Activated T-cell treated with anti-CD3 and anti-CD28 coated beads for 4 hours (primary cell): ENCODE measurements at regions not wholly inside any gene's neighbourhood (a gene's known extent, or its start where the extent isn't known, plus 50 kb on each side); places are given as distances from the start of the nearest gene placed in this dataset.
"Not testable (repeated sequence)": the region's sequence is repeated elsewhere in the genome, so short reads cannot be mapped to it uniquely, and the experiment has no call there.

Experiments used
- DNase-seq: peaks from one replicate; pipeline ENCODE4 v3.0.0-alpha.2; 2020

DNA sequence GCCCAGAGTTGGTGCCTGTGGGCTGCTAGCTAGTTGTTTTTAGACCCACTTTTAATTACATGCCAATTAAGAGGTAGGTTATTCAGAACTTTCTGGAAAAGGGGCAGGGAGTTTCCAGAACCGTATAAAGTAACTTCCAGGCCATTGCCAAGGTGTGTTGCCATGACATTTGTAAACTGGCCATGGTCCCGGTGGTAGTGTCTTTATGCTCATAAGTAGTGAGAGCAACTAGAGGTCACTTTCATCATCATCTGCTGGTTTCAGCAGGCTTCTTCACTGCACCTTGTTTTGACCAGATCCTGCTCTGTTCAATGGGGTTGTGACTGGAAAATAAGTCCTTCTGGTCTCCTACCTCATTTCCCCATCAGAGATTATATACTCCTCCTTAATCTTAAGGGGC is 207.0 kb downstream of the FAM72C start:
- not testable (repeated sequence) for DNase-seq

DNA sequence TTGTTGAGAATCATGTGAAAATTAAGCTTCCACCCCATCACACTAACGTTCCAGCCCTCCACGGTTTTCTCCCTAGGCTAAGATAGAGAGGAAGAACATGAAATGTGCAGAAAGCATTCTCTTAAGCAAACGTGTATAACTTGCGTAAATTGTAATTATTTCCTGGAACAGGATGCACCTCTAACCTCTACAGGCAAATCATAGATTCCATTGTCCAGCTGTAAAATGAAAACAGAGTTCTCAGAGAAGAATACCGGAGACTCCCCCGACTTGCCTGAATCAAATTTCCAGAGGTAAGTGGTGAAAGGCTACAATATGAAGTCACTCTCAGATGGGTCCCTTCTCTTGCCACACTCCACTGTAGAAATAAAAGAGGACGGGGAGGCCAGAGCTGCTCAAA is 211.4 kb downstream of the FAM72C start:
- not testable (repeated sequence) for DNase-seq

DNA sequence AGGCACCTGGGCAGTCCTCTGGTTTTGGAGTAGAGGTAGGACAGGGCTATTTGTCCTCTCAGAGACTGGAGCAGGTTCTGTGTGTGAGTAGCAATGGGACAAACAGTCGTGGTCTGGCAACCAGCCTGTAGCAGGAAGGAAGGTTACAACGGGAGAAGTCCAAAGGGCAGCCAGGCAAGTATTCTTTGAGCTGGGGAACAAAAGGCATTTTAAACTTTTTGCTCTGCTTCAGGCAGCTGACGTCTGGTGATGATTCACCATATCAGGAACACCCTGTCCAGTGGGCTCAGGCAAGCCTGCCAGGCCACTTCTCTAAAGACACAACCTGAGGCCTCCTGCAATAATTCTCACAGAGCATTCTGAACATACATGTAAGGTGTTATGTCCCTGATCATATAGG is 215.8 kb downstream of the FAM72C start:
- not testable (repeated sequence) for DNase-seq

DNA sequence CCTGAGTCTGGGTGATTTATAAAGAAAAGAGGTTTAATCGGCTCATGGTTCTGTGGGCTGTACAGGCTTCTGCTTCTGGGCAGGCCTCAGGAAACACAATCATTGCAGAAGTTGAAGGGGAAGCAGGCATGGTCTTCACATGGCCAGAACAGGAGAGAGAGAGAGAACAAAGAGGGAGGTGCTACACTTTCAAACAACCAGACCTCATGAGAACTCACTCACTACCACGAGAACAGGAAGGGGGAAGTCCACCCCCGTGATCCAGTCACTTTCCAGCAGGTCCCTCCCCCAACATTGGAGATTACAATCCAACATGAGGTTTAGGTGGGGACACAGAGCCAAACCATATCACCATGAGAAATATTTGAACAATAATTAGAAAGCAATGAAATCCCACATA is 222.9 kb downstream of the FAM72C start:
- no peak for DNase-seq

DNA sequence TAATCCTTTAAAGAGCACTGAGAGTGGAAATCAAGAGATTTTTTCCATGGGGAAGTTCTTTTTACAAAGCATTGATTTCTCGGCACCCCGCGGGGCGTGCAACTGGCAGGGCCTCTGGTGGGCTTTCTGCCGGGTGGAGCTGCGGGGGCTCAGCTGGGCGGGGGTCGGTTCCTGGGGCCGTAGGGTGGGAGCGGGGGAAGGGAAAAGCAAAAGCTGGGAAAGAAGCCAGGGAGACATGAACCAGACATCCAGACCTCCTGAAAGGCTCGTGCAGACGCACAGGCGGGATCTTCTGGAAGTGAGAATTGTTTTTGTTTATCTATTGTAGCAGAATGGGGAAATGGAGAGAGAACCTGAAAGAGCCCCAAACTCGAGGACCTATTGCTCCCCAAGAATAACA is 235.2 kb downstream of the FAM72C start:
- DNase-seq = no peak

DNA sequence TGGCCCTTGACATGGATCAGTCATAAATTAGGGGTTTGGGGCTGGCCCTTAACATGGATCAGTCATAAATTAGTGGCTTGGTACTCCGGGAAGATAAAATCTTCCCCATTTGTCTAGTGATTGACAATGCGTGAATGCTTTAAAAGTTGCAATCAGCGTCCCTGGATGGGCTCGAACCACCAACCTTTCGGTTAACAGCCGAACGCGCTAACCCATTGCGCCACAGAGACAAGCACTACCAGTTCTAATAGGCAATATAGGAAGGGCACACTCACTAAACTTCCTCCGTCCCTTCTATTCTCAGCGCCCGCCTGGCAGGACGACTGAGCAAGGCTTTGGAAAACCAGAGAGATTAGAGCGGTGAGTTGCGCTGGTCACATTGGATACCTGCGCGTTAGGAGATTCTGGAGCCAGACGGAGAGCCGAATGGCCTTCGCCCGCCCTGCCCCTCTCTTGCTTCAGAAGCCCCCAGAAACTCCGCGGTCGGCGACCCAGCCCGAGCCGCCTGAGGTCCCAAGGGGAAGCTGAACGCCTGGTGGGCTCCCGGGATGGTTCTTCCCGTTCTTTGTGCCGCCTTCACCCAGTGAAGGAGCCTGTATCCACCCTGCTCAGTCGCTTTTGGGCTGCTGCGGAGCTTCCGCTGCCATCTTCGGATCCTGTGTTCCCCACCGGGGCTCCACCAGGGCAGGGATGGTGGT is 235.9 kb downstream of the FAM72C start:
- DNase-seq = no peak

DNA sequence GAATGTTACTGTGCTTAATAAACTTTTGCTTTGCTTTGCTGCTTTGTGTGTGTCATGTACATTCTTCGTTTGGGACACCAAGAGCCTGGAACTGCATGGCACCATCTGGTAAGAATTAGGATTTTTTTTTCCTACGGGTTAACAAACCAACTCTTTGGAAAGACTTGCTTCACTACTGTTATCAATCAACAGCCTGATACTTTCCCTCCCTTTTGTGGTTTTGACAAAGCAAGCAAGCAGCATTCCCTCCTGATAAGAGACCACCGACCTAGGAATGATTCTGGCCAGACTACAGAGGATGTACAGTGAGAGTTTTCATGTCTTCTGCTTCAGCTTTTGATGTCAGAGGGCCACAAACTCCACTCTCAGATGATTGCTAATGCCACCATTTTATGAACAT is 237.5 kb downstream of the FAM72C start:
- not testable (repeated sequence) for DNase-seq

DNA sequence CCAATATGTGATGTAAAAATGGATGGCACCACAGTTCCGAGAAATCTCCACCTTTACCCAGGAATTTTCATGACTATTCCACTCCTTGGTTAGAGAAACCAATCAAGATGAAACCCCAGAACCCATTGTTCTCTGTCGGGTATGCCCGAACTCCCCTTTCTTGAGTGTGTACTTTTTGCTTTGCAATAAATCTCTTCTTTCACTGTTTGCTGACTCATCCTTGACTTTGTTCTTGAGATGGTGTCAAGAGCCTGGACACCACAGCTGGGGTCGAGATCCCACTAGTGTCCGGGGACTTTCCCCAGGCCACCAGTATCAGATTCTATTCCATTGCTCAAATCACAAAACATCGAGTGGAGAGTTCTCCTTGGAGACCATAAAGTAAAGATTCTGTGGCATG is 240.9 kb downstream of the FAM72C start:
- not testable (repeated sequence) for DNase-seq

DNA sequence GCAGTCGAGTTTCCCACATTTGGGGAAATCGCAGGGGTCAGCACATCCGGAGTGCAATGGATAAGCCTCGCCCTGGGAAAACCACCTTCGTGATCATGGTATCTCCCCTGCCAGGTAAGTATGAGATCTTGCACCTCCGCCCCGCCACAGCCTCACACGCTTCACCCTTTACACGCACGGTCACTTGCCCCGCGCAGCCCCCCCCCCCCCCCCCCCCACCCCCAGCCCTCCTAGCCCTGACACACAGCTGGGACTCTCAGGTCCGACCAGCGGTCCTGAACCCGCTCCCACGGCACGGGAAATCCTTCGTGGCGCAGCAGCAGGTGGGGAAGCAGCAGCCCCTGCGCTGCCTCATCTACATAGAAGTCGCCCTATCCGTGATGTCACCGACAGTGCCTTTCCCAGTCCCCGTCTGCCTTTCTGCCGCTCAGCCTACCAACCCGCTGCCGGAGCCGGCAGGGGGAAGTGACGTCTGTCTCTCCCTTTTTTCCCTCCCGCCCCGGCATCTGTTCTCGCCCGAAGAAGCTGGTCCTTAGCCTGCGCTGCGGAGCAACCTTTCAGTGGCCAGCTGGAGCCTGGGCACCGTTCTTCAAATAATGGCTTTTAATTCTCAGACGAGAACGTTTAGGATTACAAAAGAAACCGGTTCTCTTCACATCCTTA is 242.2 kb downstream of the FAM72C start:
- DNase-seq = not testable (repeated sequence)

DNA sequence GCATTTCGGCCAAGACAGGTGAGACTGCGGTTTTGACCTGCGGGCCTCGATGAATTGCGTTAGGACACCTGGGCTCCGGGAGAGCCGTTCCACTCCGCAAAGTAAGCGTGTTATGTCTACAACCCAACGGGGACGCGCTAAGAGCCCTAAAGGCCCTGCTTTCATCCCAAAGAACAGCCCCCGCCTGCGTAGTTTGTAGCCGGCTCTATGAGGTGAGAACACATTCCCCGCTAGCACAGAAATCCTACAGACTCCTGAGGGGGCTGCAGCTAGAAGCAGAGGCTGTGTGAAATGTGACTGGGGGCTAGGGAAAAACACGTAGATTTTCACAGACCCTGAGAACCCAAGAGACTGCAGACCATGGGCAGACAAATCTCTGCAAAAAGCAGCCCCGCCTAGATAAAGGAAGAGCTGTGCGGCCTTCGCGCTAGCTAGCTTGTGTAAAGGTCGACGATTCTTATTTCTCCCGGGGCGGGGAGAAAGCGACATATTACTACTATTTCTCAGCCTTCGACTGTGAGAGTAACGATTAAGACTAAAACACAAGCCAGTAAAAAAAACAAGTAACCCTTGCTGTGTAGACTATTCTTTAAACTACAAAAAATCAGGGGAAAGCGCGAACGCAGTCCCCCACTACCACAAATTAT is 242.9 kb downstream of the FAM72C start:
- not testable (repeated sequence) for DNase-seq

DNA sequence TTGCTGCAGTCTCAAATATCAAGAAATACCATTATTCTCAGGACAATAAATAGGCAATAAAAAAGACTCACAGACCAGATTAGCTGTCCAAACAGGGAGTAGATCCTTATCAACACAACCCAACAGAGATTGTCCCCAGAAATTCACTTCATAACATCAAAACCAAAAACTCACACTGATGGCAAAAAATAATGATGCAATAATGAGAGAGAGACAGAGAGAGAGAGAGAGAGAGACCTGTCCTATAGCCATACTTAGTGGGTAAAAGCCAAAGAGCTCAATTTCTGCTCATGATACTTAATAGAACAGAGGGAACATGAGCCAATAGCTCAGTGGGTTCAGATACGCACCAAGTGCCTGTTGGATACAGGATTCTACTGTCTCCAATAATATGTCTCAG is 244.5 kb downstream of the FAM72C start:
- no peak for DNase-seq

DNA sequence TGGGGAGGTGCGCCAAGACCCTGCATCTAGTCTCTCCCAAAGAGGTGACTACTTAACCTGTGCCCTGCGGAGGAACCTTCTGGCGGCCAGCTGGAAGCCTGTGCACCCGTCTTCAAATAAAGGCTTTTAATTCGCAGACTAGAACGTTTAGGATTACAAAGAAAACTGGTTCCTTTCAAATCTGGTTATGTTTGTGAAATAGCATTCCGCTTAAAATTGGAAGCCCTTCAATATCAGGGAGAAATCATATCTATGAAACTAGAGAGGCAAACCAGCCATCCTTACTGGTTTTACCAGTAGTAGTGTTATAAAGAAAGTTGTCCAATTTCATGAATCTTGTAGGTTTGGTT is 250.8 kb downstream of the FAM72C start:
- no peak for DNase-seq

DNA sequence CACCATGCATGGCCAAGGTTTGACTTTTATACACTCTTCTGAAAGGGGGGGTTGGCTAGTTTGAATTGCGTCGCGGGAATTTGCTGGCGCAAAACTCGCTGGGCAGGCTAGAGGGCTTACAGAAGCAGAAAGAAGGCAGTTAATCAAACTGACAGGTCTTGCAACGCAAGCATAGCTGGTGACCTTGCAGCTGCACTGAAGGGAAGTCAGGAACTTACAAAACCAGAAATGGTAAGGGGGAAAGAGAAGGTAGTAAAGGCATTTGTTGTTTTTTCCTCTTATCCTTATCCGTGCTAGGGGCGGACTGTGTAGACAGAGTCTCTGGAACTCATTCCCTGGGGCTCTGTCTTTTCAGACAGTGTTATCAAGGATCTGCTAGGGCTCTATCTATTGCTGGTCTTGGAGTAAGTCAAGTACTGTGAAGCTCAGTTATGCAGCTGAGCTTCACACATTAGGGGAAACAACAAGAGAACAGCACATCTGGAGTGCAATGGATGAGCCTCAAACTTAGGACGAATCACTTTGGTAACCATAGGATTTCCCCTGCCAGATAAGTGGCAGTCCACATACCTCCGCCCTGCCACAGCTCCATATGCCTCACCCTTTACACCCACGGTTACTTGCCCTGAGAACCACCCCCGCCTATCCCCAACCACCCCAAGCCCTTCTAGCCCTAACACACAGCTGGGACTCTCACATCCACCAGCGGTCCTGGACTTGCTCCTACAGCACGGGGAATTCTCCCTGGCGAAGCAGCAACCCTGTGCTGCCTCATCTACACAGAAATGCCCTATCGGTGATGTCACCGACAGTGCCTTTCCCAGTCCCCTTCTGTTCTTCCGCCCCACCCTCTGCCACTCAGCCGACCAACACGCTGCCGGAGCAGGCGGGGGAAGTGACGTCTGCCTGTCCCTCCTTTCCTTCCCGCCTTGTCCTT is 251.4 kb downstream of the FAM72C start:
- DNase-seq = no peak

DNA sequence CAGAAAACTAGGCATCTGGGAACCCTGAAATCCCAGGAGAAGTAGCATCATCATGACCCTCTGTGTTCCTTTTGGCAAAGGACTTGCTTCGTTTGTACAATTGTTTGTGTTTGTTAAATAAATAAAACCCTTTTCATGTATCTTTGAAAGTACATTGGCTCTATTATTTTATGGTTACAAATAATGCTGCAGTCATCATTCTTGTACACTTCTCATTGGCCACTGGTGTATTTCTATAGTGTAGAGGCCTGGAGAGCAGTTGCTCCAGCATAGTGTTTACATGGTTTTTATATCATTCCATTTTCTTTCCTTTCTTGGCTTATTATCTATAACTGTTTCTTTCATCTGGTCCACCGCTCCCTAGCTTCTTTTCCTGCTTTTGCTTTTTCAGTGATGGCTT is 253.3 kb downstream of the FAM72C start:
- DNase-seq = no peak

DNA sequence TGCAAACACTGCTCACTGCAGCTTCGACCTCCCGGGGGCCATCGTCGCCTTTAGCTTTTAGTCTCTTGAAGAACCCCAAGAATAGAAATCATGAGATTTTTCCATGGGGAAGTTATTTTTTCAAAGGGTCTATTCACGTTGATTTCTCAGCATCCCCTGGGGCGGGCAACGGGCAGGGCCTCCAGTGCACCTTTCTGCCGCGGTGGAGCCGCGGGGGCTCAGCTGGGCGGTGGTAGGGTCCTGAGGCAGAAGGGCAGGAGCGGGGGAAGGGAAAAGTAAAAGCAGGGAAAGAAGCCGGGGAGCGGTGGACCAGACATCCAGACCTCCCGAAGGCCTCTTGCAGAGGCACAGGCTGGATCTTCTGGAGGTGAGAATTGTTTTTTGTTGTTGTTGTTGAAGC is 253.8 kb downstream of the FAM72C start:
- no peak for DNase-seq

DNA sequence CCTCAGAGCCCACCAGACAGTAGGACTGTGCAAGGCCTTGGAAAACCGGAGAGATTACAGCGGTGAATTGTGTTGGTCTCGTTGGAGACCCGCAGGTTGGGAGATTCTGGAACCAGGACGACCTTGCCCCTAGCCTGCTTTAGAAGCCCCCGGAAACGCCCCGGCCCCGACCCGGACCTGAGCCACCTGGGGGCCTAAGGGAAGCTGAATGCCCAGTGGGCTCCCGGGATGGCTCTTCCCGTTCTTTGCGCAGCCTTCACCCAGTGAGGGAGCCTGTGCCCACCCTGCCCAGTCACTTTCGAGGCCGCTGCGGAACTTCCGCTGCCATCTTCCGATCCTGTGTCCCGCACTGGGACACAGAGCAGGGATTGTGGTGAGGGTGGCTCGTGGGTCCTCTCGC is 254.4 kb downstream of the FAM72C start:
- DNase-seq = no peak

DNA sequence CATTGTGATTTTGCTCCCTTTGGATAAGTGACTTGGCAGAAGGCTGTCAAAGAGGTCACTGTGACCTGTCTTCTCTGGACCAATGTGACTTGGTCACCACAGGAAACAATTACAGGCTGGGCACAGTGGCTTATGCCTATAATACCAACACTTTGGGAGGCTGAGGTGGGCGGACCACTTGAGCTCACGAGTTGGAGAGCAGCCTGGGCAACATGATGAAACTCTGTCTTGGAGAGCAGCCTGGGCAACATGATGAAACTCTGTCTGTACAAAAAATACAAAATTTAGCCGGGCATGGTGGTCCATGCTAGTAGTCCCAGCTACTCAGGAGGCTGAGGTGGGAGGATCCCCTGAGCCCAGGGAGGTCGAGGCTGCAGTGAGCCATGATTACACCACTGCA is 256.9 kb downstream of the FAM72C start:
- DNase-seq = not testable (repeated sequence)

DNA sequence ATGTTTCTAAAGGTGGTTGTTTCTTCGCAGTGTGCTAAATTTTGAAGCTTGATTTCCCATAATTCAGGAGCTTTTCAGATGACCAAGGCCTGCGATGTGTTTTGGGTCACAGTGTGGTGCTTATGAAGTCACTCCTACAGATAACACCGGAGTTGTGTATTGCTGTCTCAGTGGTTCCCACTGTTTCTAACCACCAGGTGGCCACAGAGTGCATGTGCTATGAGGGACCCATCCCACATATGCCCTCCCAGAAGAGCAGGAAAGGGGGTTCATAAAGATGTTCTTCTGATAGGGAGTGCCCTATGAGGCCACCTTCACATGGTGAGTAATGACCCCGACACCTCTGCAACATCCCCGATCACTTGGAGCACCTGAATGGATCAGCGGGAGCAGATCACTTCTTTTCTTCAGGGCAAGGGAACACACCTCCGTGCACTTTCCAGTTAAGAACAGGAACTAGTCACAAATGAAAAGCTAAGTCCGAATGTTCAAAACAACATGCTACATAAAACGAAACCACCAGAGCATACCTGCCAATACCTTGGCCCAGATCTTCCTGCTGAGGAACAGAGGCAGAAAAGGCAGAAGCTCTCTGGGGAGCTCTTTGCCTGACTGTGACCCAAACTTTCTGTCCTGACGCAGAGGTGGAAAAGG is 262.1 kb downstream of the FAM72C start:
- DNase-seq = not testable (repeated sequence)

DNA sequence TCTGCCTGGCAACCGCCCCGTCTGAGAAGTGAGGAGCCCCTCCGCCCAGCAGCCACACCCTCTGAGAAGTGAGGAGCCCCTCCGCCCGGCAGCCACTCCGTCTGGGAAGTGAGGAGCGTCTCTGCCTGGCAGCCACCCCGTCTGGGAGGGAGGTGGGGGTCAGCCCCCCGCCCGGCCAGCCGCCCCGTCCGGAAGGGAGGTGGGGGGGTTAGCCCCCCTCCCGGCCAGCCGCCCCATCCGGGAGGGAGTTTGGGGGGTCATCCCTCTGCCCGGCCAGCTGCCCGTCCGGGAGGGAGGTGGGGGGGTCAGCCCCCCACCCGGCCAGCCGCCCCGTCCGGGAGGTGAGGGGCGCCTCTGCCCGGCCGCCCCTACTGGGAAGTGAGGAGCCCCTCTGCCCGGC is 269.0 kb downstream of the FAM72C start:
- not testable (repeated sequence) for DNase-seq

DNA sequence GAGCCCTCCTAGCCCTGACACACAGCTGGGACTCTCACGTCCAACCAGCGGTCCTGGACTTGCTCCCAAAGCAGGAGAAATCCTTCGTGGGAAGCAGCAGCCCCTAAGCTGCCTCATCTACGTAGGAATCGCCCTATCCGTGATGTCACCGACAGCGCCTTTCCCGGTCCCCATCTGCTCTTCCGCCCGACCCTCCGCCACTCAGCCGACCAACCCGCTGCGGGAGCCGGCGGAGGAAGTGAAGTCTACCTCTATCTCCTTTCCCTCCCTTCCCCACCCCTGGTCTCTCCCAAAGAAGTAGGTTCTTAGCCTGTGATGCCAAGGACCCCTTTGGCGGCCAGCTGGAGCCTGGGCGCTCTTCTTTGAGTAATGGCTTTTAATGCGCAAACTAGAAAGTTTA is 272.1 kb downstream of the FAM72C start:
- no peak for DNase-seq

DNA sequence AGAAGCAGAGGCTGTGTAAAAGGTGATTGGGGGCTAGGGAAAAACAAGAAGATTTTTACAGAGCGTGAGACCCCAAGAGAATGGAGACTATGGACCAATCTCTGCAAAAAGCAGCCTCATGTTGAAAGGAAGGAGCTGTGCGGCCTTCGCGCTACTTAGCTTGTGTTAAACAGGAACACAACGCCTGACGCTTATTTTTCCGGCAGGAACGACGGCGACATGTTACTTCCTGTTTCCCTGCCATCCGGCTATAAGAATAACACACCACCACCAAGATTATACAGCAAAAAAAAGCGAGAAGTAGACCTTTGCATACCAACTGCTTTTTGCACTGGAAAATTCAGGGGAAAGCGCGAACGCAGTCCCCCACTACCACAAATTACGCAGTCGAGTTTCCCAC is 272.7 kb downstream of the FAM72C start:
- DNase-seq = no peak

DNA sequence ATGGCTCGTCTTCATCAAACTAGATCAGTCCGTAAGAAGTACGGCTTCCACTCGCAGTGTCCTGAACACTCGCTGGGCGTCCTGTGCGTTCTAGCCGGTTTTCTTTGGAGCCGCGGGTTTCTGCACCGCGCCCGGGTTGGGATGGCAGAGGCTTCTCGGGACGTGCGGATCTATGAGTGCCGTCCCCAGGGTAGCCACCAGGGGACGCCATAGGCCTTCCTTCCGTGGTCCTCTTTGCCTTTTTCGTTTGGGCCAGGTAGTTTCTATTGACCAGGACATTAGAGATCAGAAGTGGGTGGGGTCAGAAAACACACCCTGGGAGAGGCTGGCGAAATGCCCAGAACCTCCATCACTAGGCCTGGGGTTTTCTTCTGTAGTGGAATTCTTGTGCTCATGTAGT is 273.8 kb downstream of the FAM72C start:
- DNase-seq = no peak

DNA sequence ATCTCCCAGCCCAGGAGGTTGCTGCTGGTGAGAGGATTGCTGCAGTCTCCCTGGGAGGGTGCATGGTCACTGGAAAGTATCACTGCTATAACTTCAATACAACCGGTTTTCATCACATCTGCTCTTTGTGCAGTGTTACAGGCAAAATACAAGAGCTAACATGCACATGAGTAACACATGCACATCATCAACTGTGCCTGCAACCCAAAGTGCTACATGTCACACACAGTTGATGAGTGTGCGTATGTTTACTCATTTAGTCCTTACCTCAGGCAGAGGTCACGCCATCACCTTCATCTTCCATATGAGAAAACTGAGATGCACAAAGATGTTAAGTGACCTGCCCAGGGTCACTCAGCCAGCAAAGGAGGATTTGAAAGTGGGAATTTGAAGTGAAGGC is 277.7 kb downstream of the FAM72C start:
- DNase-seq = no peak
